ENCODE measurements at regions not wholly inside any gene's neighbourhood (a gene's known extent, or its start where the extent isn't known, plus 50 kb on each side); places are given as distances from the start of the nearest gene placed in this dataset.
A peak's percentile ranks its signal among the peaks of the same experiment; 100 is the strongest.

GRCh38 chr22:46073683-46074504 is 76.4 kb upstream of the PPARA start:
- TF ChIP-seq POLR2A (IDR thresholded peaks at IDR 0.05) = peak; percentile 38 to 45
- no peak for TF ChIP-seq CTCF (IDR thresholded peaks at IDR 0.05)

Data from gastroesophageal sphincter (tissue), 3 donors.